HL-60 (cell line): ENCODE measurements at regions not wholly inside any gene's neighbourhood (a gene's known extent, or its start where the extent isn't known, plus 50 kb on each side); places are given as distances from the start of the nearest gene placed in this dataset.

ENCODE experiments used
- GABPA ChIP-seq: IDR thresholded peaks from 2 replicates; pipeline ENCODE4 v1.6.1; 2012; ENCODE audit warnings: low read depth
- POLR2AphosphoS5 ChIP-seq: IDR thresholded peaks from 2 replicates; pipeline ENCODE4 v1.6.1; 2012; ENCODE audit warnings: low read depth
- SPI1 ChIP-seq: IDR thresholded peaks from 2 replicates; pipeline ENCODE4 v1.6.1; 2012; ENCODE audit warnings: low read depth, mild to moderate bottlenecking, borderline replicate concordance
- TF ChIP-seq, protein P1 (sequence below): IDR thresholded peaks from one replicate; pipeline ENCODE4 v1.5.1; 2011; ENCODE audit warnings: low read length, control low read depth, inconsistent platforms; ENCODE audit not compliant: insufficient read depth
- TF ChIP-seq, protein P2 (sequence below): IDR thresholded peaks from 2 replicates; pipeline ENCODE4 v1.6.1; 2012; ENCODE audit warnings: low read depth; ENCODE audit not compliant: insufficient replicate concordance

DNA sequence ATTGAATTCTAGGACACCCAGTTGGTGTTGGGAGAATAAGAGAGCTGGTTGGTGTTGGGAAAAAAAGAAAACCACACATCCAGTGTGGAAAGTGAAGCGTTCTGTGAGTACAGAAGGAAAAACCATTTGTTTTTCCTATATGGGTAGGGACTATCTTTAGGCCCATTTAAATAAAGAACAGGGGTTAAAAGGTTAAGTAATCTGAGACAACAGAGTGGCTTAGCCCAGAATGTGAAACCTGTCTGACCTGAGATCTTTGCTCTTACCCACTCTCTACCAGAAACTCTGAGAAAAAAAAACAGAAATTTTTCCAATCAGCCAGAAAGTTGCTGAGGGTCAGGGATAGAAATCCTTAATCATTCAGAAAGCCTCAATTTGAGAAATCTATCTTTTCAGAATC is 59.8 kb upstream of the LRRC55 start:
- TF ChIP-seq, protein P1, sequence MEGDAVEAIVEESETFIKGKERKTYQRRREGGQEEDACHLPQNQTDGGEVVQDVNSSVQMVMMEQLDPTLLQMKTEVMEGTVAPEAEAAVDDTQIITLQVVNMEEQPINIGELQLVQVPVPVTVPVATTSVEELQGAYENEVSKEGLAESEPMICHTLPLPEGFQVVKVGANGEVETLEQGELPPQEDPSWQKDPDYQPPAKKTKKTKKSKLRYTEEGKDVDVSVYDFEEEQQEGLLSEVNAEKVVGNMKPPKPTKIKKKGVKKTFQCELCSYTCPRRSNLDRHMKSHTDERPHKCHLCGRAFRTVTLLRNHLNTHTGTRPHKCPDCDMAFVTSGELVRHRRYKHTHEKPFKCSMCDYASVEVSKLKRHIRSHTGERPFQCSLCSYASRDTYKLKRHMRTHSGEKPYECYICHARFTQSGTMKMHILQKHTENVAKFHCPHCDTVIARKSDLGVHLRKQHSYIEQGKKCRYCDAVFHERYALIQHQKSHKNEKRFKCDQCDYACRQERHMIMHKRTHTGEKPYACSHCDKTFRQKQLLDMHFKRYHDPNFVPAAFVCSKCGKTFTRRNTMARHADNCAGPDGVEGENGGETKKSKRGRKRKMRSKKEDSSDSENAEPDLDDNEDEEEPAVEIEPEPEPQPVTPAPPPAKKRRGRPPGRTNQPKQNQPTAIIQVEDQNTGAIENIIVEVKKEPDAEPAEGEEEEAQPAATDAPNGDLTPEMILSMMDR = no peak
- TF ChIP-seq, protein P2, sequence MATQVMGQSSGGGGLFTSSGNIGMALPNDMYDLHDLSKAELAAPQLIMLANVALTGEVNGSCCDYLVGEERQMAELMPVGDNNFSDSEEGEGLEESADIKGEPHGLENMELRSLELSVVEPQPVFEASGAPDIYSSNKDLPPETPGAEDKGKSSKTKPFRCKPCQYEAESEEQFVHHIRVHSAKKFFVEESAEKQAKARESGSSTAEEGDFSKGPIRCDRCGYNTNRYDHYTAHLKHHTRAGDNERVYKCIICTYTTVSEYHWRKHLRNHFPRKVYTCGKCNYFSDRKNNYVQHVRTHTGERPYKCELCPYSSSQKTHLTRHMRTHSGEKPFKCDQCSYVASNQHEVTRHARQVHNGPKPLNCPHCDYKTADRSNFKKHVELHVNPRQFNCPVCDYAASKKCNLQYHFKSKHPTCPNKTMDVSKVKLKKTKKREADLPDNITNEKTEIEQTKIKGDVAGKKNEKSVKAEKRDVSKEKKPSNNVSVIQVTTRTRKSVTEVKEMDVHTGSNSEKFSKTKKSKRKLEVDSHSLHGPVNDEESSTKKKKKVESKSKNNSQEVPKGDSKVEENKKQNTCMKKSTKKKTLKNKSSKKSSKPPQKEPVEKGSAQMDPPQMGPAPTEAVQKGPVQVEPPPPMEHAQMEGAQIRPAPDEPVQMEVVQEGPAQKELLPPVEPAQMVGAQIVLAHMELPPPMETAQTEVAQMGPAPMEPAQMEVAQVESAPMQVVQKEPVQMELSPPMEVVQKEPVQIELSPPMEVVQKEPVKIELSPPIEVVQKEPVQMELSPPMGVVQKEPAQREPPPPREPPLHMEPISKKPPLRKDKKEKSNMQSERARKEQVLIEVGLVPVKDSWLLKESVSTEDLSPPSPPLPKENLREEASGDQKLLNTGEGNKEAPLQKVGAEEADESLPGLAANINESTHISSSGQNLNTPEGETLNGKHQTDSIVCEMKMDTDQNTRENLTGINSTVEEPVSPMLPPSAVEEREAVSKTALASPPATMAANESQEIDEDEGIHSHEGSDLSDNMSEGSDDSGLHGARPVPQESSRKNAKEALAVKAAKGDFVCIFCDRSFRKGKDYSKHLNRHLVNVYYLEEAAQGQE = no peak
- no peak for TF ChIP-seq GABPA
- TF ChIP-seq POLR2AphosphoS5 = no peak
- no peak for TF ChIP-seq SPI1
